Activated CD4-positive, alpha-beta T cell treated with anti-CD3 and anti-CD28 coated beads for 48 hours (primary cell): ENCODE measurements at regions not wholly inside any gene's neighbourhood (a gene's known extent, or its start where the extent isn't known, plus 50 kb on each side); places are given as distances from the start of the nearest gene placed in this dataset.
"Not testable (repeated sequence)": the region's sequence is repeated elsewhere in the genome, so short reads cannot be mapped to it uniquely, and the experiment has no call there.

Experiments
- DNase-seq: peaks from one replicate; pipeline ENCODE4 v3.0.0-alpha.2; 2020

- no peak for DNase-seq
Observed at GRCh38 chr18:47658498-47658897, 272.0 kb downstream of the SMAD2 start.

DNA sequence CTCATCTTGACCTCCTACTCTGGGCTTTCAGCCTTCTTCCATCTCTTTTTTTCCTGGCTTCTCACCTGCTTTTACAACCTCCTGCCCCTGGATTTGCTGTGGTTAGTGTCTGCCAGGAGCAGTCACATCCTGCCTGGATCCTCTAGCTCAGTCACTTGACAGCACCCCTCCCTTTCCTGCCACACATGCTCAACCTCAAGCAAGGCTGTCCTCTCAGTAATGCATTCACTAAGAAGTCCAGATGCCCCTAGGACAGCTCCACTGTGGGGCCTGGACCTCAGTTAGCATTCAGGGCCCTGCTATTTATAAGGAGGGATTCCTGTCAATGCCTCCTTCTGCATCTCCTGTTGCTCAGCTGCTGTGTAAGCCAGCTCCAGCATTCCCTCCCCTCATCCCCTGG is 275.5 kb downstream of the SMAD2 start:
- no peak for DNase-seq

- no peak for DNase-seq
Observed at GRCh38 chr18:47644896-47645295, 285.6 kb downstream of the SMAD2 start.

DNA sequence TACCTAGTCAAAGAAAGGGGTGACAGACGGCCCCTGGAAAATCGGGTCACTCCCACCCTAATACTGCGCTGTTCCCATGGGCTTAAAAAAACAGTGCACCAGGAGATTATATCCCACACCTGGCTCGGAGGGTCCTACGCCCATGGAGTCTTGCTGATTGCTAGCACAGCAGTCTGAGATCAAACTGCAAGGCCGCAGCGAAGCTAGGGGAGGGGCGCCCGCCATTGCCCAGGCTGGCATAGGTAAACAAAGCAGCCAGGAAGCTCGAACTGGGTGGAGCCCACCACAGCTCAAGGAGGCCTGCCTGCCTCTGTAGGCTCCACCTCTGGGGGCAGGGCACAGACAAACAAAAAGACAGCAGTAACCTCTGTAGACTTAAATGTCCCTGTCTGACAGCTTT is 292.9 kb downstream of the SMAD2 start:
- not testable (repeated sequence) for DNase-seq

DNA sequence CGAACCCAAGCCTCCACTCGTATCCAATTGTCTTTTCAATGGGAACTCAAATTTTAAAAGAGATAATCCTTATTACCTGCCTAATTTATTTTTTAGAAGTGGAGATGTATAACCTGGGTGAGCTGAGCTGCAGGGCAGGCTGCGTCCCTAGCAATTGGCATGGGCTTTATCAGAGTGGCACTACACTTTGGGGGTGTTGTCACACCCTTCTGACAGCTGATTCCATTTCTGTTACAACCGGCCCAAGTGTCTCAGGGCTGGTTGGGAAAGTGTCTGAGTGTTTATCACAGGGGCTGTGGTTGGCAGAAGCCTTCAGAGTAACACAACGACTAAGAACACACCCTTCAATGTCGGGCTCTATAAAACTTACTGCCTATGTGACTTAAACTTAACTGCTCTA is 295.0 kb downstream of the SMAD2 start:
- DNase-seq, result no peak

- no peak for DNase-seq
Observed at GRCh38 chr18:47632970-47633635, 297.4 kb downstream of the SMAD2 start.

GRCh38 chr18:47628893-47629292 is 301.6 kb downstream of the SMAD2 start:
- DNase-seq, result no peak

DNA sequence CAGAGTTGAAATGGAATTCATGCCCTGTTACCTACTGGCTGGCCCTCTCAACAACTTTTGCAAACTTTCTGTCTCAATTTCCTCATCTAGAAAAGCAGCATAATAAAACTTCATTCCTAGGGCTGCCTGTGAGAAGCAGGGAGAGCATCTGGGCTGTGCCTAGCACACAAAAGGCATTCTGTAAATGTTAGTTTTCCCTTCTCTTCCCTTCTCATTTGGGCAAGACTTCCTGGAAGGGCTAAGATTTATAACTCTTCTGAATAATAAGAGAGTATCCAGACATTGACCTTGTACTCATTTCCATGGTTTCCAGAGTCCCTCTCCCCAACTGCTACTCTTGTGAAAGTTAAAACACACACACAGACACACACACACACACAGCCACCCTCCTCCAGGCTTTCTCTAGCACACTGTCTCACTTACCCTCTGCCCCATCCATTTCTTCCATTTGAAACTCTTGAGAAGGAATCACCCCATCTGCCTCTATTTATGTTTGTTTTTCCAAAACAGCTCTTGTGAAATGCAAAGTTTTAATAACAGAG is 302.1 kb downstream of the SMAD2 start:
- DNase-seq, result no peak

GRCh38 chr18:47627030-47627429 is 303.4 kb downstream of the SMAD2 start:
- no peak for DNase-seq

DNA sequence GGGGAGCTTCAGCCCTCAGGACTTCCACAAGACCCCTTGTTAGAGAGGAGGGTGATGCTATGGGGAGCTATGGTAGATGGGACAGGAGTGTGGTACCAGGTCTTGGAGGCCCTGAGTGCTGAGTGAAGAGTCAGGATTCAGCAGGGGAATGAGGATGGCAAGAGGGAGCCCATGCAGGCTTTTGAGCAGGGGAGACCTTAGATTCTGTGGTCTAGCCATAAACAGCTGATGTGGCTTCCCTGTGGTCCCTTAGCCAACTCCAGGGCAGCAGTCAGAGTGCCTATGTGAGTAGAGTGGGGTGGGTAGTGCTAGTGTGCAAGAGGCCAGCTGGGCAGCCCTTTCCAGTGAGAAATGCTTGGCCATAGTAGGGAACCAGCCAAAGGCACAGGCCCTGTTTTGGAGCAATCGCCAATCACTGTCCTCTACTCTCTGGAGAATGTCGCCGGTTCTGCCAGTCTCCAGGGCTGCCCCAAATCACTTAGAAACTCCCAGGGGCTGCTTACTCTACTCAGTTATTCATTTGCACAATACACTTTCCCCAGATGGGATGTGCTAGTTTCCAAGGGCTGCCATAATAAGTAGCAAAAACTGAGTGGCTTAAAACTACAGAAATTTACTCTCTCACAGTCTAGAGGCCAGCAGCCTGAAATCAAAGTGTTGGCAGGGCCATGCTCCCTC is 310.5 kb downstream of the SMAD2 start:
- DNase-seq, result no peak

DNA sequence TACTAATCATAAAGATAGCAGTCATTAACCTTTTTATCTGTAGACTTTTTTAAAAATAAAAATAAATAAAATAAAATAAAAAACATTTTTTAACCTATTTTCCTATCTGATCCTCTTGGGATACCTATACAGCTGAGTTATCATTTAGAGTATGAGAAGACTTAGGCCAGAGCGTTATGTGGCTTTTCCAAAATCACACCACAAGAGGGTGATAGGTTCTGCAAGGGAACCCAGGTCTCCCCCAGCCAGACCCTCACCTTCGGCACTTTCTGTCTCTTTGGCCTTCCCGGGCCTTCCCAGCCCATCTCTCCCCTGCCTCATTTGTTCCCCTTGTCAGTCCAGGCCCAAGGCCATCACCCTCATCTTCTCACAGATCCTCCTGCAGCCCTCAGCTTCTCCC is 311.7 kb downstream of the SMAD2 start:
- DNase-seq, result no peak

DNA sequence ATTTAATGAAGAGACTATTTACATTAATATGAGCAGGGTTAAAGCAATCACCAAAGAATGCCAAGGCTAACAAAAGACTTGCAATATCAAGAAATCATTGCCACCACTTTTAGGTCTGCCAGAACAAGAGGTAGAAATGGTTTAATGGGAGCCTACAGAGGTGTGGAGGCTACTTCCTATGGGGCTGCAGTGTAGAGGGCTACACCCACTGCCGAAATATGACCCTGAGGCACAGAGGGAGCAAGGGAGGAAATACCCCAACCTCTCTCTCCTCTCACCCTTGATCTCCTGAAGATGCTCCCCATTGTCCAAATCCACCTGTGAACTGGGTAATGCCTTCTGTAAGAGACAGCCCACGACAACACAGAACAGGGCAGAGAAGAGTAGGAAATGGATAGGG is 315.4 kb downstream of the SMAD2 start:
- DNase-seq, result no peak

DNA sequence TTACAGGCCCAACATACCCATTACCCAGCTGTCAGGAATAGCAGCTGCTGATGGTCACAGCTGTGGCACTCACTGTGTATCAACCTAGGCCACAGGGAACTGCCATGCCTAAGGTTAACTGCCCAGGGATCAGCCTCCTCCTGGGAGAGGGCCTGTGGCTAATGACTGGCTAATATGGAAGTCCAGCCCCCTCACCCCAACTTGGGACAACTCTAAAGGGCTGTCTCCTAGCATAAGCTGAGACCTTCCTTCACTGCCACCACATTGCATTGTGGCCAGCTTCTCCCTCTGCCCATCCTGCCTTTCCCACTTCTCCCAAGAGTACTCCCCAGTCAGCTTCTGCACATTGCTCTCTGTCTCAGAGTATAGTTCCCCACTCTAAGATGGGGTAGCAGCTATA is 316.5 kb downstream of the SMAD2 start:
- DNase-seq, result no peak

DNA sequence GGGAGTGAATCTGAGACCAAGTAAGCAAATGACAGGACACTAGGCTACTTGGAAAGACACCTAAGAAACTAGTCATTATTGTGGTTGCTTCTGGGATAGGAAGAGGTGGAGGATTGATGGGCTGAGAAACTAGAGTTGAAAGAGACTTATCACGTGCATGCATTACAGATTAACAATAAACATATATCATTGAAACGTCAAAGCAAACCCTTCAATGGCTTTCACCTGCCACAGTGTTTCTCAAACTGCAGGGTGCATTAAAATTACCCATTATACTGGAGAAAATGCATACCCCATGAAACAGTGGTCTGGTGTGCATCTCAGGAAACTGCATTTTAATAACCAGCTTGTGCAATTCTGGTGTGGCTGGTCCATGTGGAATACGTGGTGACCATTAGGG is 318.8 kb downstream of the SMAD2 start:
- DNase-seq, result no peak

- no peak for DNase-seq
Observed at GRCh38 chr18:47606526-47606925, 323.9 kb downstream of the SMAD2 start.

GRCh38 chr18:47605093-47605492 is 325.4 kb downstream of the SMAD2 start:
- DNase-seq, result no peak

DNA sequence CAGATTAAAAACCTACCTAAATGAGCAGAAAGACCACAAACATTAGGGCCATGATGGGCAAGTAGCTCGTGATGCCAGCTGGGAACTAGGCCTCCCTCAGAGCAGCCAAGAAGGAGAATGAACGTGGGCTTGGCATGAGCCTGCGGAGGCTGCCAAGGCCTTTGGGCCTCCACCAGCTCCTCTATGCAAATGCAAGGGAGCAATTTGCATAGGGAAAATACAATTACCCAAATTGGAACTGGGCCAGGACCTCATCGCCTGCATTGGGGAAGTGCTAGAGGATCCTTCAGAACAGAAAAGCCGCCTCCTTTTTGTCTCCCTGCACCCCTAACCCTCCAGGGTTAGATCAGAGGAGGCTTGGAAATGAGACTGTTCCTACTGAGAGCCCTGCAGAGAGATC is 326.4 kb downstream of the SMAD2 start:
- DNase-seq, result no peak

DNA sequence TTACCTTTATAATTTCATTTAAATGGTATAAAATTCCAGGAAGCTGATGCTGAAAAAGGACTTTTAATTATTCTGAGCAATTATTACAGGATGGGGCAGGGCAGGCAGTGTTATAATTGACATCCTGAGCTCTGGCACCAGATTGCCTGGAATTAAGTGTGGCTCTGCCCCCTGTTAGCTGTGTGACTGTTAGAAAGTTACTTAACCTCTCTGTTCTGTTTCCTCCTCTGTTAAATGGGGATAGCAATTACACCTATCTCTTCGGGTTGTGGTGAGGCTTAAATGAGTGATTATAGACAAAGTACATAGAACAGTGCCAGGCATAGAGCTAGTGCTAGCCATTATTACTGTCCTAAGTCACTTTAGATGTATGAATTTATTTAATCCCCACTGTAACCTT is 327.3 kb downstream of the SMAD2 start:
- no peak for DNase-seq

- no peak for DNase-seq
Observed at GRCh38 chr18:47602273-47602897, 328.1 kb downstream of the SMAD2 start.

GRCh38 chr18:47601581-47602272 is 328.7 kb downstream of the SMAD2 start:
- no peak for DNase-seq

DNA sequence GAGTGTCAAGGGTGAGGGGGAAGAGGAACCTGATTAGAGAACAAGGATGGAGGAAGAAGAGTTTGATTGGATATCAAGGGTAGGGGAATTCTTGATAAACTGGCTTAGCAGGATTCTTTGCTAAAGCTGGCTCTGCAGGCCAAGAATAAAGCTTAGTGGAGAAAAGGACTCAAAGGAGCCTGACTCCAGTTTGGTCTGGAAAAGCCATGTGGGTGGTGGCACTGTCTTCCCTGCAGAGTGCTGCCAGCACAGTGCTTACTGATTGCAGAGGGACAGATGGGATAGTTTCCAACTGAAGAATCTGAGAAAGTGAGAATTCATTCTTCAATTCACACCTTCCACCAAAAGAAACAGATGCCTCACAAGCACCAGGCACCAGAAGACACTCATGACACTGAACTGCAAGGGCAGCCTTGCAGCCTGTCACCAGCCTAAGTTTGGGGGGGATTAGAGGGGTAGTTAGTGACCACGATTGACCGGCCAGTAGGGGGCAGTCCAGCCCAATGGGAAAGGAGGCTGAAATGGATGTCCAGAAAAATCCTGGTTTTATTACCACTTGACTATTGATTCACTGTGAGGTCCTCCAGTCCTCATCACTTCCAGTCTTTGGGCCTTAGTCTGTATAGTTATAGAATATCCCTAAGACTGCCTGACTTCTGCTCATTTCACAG is 334.5 kb downstream of the SMAD2 start:
- peak; percentile 27 for DNase-seq

- DNase-seq, result no peak
Observed at GRCh38 chr18:47594621-47595086, 335.8 kb downstream of the SMAD2 start.
